PFSK-1 (cell line): ENCODE measurements at regions not wholly inside any gene's neighbourhood (a gene's known extent, or its start where the extent isn't known, plus 50 kb on each side); places are given as distances from the start of the nearest gene placed in this dataset.

Experiments used
- FOXP2 ChIP-seq: optimal IDR thresholded peaks from 2 replicates; pipeline ENCODE3; 2011; ENCODE audit warnings: borderline replicate concordance, control low read depth, inconsistent platforms; ENCODE audit not compliant: insufficient read depth; ENCODE audit errors: extremely low read length, extremely low read depth
- POLR2AphosphoS5 ChIP-seq: IDR thresholded peaks from 2 replicates; pipeline ENCODE4 v1.6.1; 2012; ENCODE audit warnings: low read depth, mild to moderate bottlenecking, control low read depth, low read length, moderate library complexity
- SIN3A ChIP-seq: IDR thresholded peaks from 2 replicates; pipeline ENCODE4 v1.6.1; 2012; ENCODE audit warnings: mild to moderate bottlenecking, low read length, moderate library complexity, borderline replicate concordance; ENCODE audit not compliant: insufficient read depth
- TAF1 ChIP-seq: IDR thresholded peaks from 2 replicates; pipeline ENCODE4 v1.6.1; 2012; ENCODE audit warnings: low read length, control low read depth, borderline replicate concordance; ENCODE audit not compliant: insufficient read depth
- TF ChIP-seq, protein P1 (sequence below), 2 experiments: IDR thresholded peaks; 2 replicates each; pipeline versions ENCODE4 v1.6.1 to v1.8.0; 2011 to 2012; ENCODE audit warnings: low read depth in 2 of 2, low read length in 2 of 2, control low read depth in 1 of 2, inconsistent platforms in 1 of 2, mild to moderate bottlenecking in 1 of 2, moderate library complexity in 1 of 2; ENCODE audit not compliant: insufficient read depth in 1 of 2

GRCh38 chr16:73191660-73192046, 143.7 kb upstream of the ZFHX3 start:
- TF ChIP-seq, protein P1, sequence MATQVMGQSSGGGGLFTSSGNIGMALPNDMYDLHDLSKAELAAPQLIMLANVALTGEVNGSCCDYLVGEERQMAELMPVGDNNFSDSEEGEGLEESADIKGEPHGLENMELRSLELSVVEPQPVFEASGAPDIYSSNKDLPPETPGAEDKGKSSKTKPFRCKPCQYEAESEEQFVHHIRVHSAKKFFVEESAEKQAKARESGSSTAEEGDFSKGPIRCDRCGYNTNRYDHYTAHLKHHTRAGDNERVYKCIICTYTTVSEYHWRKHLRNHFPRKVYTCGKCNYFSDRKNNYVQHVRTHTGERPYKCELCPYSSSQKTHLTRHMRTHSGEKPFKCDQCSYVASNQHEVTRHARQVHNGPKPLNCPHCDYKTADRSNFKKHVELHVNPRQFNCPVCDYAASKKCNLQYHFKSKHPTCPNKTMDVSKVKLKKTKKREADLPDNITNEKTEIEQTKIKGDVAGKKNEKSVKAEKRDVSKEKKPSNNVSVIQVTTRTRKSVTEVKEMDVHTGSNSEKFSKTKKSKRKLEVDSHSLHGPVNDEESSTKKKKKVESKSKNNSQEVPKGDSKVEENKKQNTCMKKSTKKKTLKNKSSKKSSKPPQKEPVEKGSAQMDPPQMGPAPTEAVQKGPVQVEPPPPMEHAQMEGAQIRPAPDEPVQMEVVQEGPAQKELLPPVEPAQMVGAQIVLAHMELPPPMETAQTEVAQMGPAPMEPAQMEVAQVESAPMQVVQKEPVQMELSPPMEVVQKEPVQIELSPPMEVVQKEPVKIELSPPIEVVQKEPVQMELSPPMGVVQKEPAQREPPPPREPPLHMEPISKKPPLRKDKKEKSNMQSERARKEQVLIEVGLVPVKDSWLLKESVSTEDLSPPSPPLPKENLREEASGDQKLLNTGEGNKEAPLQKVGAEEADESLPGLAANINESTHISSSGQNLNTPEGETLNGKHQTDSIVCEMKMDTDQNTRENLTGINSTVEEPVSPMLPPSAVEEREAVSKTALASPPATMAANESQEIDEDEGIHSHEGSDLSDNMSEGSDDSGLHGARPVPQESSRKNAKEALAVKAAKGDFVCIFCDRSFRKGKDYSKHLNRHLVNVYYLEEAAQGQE (IDR thresholded peaks at IDR 0.05; ENCODE audit: insufficient read depth in 1 of 2, low read depth in 2 of 2, low read length in 2 of 2): no peak
- TF ChIP-seq TAF1: no peak
- TF ChIP-seq FOXP2: no peak
- TF ChIP-seq POLR2AphosphoS5: no peak
- TF ChIP-seq SIN3A: no peak

DNA sequence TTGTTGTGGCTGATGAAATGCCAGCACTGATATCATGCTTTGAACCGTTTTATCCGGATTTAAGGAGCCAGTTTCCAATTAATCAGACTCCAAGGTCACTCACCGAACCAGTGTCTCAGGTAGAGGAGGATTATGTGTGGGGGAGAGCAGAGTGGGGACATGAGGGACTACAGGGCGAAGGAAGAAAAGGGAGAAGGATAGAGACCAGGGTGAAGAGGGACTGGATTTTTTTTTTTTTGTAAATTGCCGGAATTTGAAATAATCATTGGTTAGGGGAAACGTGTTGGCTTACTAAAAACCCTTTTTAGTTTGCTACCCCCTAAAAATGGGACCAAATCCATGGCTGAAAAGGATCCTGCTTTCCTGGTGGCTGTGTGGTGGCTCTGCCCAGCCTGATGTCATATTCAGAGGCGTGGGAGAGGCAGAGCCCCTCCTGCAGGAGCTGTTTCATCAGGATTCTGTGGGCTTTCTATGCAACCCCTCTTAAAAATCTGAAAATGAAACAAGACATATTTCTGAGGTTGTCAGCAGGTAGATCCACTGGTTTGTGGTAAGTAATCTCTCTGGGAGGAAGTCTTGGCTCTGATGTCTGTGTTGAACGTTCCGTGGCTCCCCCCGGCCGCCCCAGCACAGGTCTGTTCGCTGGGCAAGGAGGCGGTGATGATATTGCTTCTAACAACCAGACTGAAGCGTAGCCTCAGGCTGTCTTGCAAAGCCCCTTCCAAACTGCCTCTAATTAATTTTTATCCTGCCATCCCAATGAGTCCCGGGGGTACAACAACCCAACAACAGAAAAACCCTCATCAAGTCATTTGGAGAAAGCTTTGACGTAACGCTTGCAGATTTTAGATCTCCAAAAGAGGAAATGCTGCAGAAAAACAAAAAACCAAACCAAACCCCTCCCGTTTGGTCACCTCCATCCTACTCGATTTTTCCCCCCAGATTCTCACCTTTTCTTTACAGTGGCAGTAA, 143.0 kb upstream of the ZFHX3 start:
- no peak for TF ChIP-seq SIN3A
- TF ChIP-seq, protein P1 (IDR thresholded peaks at IDR 0.05; ENCODE audit: insufficient read depth in 1 of 2, low read depth in 2 of 2, low read length in 2 of 2): no peak
- TF ChIP-seq TAF1: no peak
- TF ChIP-seq POLR2AphosphoS5: no peak
- TF ChIP-seq FOXP2: no peak

GRCh38 chr16:73190256-73190655, 142.3 kb upstream of the ZFHX3 start:
- no peak for TF ChIP-seq SIN3A

DNA sequence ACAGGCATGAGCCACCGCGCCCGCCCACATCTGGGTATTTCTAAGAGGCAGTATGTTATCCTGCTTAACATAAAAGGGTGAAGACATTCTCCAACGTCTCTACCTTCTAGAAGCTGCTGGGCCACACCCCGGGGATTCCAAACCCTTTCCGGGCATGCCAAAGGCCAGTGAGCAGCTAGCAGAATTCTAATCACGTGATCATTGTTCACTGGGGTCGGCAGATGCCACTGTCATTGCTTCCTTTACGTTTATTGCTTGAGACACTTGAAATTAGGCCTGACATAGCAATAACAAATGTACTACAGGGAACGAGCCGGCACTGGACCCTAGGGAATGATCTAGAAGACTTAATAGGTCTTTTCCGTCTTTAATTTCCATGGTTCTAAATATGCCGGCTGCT, 141.2 kb upstream of the ZFHX3 start:
- TF ChIP-seq POLR2AphosphoS5: no peak
- TF ChIP-seq SIN3A: no peak
- no peak for TF ChIP-seq TAF1
- no peak for TF ChIP-seq FOXP2
- TF ChIP-seq, protein P1 (IDR thresholded peaks at IDR 0.05; ENCODE audit: insufficient read depth in 1 of 2, low read depth in 2 of 2, low read length in 2 of 2): no peak

GRCh38 chr16:73186752-73187601, 139.0 kb upstream of the ZFHX3 start:
- no peak for TF ChIP-seq POLR2AphosphoS5
- no peak for TF ChIP-seq TAF1
- no peak for TF ChIP-seq SIN3A
- no peak for TF ChIP-seq FOXP2
- TF ChIP-seq, protein P1 (IDR thresholded peaks at IDR 0.05; ENCODE audit: insufficient read depth in 1 of 2, low read depth in 2 of 2, low read length in 2 of 2): no peak
